BJ (cell line): ENCODE measurements at regions not wholly inside any gene's neighbourhood (a gene's known extent, or its start where the extent isn't known, plus 50 kb on each side); places are given as distances from the start of the nearest gene placed in this dataset.

Source experiments
- CTCF ChIA-PET: fragments of 350-600 bp; formaldehyde crosslinking; extraction: SDS; loops from one replicate; lab custom pipeline; 2021; ENCODE audit warnings: antibody characterized with exemption, inconsistent platforms; lab: Yijun Ruan, JAX
- POLR2A ChIA-PET: fragments of 300-600 bp; sonication (Branson Sonifier 250); formaldehyde crosslinking; extraction: SDS; loops from one replicate; lab custom pipeline; 2021; ENCODE audit warnings: antibody characterized with exemption; lab: Charles Lee
- DNase-seq: peaks from one replicate; pipeline ENCODE4 v3.0.0-alpha.2; 2011; ENCODE audit warnings: low read depth
- H3K27me3 ChIP-seq: 2 replicates; pipeline ENCODE4 v1.6.0; 2011; ENCODE audit warnings: low read length; ENCODE audit not compliant: control insufficient read depth, insufficient read depth
- H3K36me3 ChIP-seq: 2 replicates; pipeline ENCODE4 v1.5.1; 2011; ENCODE audit warnings: low read length; ENCODE audit not compliant: control insufficient read depth, insufficient read depth
- H3K4me3 ChIP-seq: 2 replicates; pipeline ENCODE4 v1.5.1; 2011; ENCODE audit warnings: low read depth, mild to moderate bottlenecking, control low read depth, low read length
- CTCF ChIP-seq: IDR thresholded peaks from 2 replicates; pipeline ENCODE4 v1.5.1; 2011; ENCODE audit warnings: low read depth, mild to moderate bottlenecking, control low read depth, inconsistent platforms, low read length, moderate library complexity; ENCODE audit not compliant: insufficient read depth

GRCh38 chr1:201764579-201764978 is 64.4 kb upstream of the IPO9 start:
- ChIA-PET POLR2A (no interaction called here), CTCF (interaction anchor here (0.6 to 9.2 kb wide), 4 partner anchors 11 to 54 kb away, joined by 3 to 51 read pairs (median 10); no protein-coding TSS in a partner anchor)
- no peak for TF ChIP-seq CTCF
- H3K4me3 ChIP-seq: no peak overlapping the region
- no peaks in the 10 kb centered on the region for H3K36me3 ChIP-seq
- no peak for DNase-seq
- no peaks in the 10 kb centered on the region for H3K27me3 ChIP-seq

- no peak for TF ChIP-seq CTCF
- Histone ChIP-seq H3K36me3 (no peaks in the 10 kb centered on the region), H3K4me3 (no peak overlapping the region), H3K27me3 (no peaks in the 10 kb centered on the region)
- ChIA-PET POLR2A (interaction anchor here (0.6 to 0.7 kb wide), 2 partner anchors 18 to 218 kb away, joined by 3 to 4 read pairs; no protein-coding TSS in a partner anchor), CTCF (interaction anchor here (1.4 to 5.5 kb wide), 5 partner anchors 14 to 235 kb away, joined by 3 to 21 read pairs (median 5); no protein-coding TSS in a partner anchor)
- peak; percentile 86 for DNase-seq
Measured at GRCh38 chr1:201766131-201766866, 62.7 kb upstream of the IPO9 start.

- no peak overlapping the region for H3K4me3 ChIP-seq
- no peak for TF ChIP-seq CTCF
- DNase-seq: no peak
- no peaks in the 10 kb centered on the region; the same call in 1 of the 2 replicates for H3K36me3 ChIP-seq
- ChIA-PET CTCF (interaction anchor here (1.5 to 5.5 kb wide), 4 partner anchors 13 to 236 kb away, joined by 3 to 21 read pairs (median 8); no protein-coding TSS in a partner anchor), POLR2A (no interaction called here)
- H3K27me3 ChIP-seq: no peaks in the 10 kb centered on the region
Measured at GRCh38 chr1:201767339-201767738, 61.6 kb upstream of the IPO9 start.

GRCh38 chr1:201769072-201769471 is 59.9 kb upstream of the IPO9 start:
- DNase-seq: no peak
- H3K27me3 ChIP-seq: no peaks in the 10 kb centered on the region
- no peak overlapping the region for H3K4me3 ChIP-seq
- POLR2A ChIA-PET: no interaction called here
- CTCF ChIA-PET: interaction anchor here (0.9 to 5.5 kb wide), 3 partner anchors 18 to 60 kb away, joined by 3 to 21 read pairs (median 12); no protein-coding TSS in a partner anchor
- H3K36me3 ChIP-seq: no peaks in the 10 kb centered on the region; the same call in 1 of the 2 replicates
- TF ChIP-seq CTCF: no peak

GRCh38 chr1:201769966-201770365 is 59.0 kb upstream of the IPO9 start:
- H3K4me3 ChIP-seq: no peak overlapping the region
- CTCF ChIA-PET: interaction anchor here (0.8 to 5.5 kb wide), 5 partner anchors 13 to 61 kb away, joined by 3 to 21 read pairs (median 4); no protein-coding TSS in a partner anchor
- no peaks in the 10 kb centered on the region for H3K27me3 ChIP-seq
- TF ChIP-seq CTCF: no peak
- POLR2A ChIA-PET: no interaction called here
- peak; percentile 74 for DNase-seq
- no peaks in the 10 kb centered on the region; the same call in 1 of the 2 replicates for H3K36me3 ChIP-seq
